Activated CD8-positive, alpha-beta memory T cell treated with anti-CD3 and anti-CD28 coated beads, Interleukin-2, amount 50 U/mL, for 1 hour (primary cell): ENCODE measurements at regions not wholly inside any gene's neighbourhood (a gene's known extent, or its start where the extent isn't known, plus 50 kb on each side); places are given as distances from the start of the nearest gene placed in this dataset.
A peak's percentile ranks its signal among the peaks of the same experiment; 100 is the strongest.

Experiments
- DNase-seq: peaks from one replicate; pipeline ENCODE4 v3.0.0-alpha.2; 2020; ENCODE audit errors: extremely low read depth

DNA sequence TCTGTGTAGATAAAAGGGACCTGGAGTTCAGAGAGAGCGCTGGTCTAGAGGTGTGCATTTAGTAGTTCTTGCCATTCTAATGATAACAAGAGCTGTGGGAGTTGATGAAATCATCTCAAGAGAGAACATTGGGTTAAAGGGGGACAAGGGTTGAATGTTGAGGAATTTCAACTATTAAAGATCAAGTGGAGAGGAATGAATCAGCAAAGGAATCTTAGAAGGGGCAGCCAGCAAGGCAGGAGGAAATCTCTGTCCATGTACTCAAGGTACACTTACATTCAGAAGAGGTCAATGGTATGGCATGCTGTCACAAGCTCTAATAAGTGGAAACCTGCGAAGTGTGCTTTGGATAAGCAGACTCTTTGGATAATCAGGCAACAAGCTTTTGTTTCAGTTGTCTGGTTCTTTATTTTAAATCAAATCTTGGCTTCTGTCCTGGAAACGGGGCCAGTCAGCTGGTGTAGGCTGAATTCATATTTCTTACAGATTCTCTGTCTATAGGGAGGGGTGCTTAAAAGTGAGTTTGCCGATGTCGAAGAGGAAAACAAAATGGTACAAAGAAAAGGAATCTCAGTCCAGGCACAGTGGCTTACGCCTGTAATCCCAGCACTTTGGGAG lies 320.5 kb upstream of the CD180 start:
- DNase-seq, result no peak

DNA sequence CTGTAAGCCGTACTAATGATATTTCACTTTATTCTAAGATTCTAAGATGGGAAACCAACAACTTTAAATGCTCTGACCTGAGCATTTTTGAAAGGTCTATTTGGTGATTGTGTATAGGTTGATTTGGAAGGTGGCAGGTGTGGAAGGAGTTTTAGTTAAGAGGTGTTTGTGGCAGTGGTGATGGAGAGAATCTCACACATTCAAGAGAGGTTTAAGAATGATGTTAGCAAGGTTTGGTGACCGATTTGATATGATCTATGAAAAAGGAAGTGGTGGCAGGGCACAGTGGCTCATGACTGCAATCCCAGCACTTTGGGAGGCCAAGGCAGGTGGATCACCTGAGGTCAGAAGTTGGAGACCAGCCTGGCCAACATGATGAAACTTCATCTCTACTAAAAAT lies 319.2 kb upstream of the CD180 start:
- DNase-seq, result no peak

DNA sequence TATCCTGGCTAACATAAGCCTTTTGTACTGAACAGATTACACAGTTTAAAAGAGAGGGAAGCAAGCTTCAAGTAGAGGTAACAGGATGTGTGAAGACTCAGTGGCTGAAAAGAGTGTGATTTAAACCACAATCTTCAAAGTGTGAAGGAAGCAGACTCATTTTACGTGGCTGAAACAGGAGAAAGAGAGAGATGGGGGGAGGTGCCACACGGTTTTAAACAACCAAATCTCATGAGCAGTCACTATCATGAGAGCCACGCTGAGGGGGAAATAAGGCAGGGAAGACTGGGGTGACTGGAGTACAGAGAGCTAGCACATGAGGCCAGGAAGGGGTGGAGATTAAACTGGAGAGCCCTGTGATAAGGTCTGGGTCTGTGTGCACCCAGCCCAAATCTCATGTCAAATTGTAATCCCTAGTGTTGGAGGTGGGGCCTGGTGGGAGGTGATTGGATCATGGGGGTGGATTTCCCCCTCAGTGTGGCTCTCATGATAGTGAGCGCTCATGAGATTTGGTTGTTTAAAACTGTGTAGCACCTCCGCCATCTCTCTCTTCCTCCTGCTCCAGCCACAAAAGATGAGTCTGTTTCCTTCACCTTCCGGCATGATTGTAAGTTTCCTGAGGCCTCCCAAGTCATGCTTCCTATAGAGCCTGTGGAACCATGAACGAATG lies 318.6 kb upstream of the CD180 start:
- peak; percentile 12 for DNase-seq

DNA sequence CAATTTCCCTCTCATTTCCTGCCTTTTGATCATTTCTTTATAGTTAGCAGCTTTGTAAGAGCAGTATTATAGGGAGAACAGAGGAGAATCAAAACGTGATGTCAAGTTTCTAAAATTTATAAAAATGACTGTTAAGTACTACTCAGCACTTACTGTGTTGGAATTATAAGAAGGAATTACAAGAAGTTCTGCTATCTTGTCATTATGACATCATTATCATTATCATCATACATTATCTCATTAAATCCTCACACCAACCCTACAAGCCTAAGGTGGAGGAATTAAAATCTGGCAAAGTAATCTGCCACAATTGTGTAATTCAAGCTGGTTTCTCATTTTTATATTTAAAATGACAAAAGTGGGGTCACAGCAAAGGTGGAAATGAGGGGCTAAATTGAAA lies 316.2 kb upstream of the CD180 start:
- no peak for DNase-seq

GRCh38 chr5:67511911-67512310 lies 315.3 kb upstream of the CD180 start:
- DNase-seq, result no peak

GRCh38 chr5:67510204-67510603 lies 313.6 kb upstream of the CD180 start:
- DNase-seq, result no peak

DNA sequence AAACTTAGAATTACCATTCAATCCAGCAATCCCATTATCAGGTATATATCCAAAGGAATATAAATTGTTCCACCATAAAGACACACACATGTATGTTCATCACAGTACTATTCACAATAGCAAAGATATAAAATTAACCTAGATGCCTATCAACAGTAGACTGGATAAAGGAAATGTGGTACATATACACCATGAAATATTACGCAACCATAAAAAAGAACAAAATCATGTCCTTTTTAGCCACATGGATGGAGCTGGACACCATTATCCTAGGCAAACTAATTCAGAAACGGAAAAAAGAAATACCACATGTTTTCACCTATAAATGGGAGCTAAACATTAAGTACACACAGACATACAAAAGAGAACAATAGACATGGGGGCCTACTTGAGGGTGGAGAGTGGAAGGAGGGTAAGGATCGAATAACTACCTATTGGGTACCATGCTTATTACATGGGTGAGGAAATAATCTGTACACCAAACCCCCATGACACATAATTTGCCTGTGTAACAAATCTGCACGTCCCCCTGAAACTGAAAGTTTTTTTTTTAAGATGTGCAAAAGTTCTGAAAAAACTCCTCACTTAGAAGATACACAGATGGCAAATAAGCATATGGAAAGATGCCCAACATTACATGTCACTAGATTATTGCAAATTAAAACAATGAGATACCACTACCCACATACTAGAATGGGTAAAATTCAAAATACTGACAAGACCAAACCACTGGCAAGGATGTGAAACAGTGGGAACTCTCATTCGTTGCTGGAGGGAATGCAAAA lies 313.0 kb upstream of the CD180 start:
- DNase-seq, result no peak

DNA sequence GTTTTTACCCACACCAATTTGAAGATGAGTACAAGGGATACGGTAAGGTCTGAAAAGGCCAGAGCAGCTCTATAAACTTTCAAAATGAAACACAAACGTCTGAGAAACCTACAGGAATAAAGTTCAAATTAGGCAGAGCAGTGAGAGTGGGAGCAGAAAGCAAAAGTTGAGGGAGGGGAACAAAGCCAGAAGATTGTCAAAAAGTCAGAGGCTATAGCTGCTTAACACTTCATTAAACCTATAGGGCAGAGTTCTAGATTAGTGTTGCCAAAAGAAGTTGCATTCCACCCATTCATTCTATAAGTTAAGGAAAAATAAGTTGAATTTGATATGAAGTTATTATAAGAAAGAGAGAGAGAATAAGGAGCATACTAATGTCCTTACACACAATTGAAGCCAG lies 309.6 kb upstream of the CD180 start:
- no peak for DNase-seq

GRCh38 chr5:67502951-67503350 lies 306.4 kb upstream of the CD180 start:
- DNase-seq, result no peak

GRCh38 chr5:67496051-67496450 lies 299.5 kb upstream of the CD180 start:
- no peak for DNase-seq

GRCh38 chr5:67495072-67495471 lies 298.5 kb upstream of the CD180 start:
- DNase-seq, result no peak

GRCh38 chr5:67494186-67494855 lies 297.7 kb upstream of the CD180 start:
- DNase-seq, result no peak

DNA sequence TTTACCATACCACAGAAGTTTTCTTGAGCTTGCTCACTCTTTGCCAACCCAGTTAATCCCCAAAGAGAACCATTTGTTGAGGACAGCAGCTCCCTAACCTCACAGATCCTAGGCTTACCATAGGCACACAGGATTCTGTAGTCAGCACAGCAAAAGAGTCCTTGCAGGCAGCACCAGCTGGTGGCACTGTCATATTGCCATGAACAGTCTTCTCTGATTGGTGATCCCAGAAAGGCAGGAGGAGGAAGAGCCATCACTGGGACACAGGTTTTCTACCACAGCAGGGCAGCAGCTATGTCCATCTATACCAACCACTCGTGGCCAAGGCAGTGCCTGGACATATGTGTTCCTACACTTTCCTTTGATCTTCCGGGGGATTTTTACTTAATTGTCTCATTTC lies 297.1 kb upstream of the CD180 start:
- DNase-seq, result no peak

GRCh38 chr5:67490543-67491321 lies 294.1 kb upstream of the CD180 start:
- no peak for DNase-seq

GRCh38 chr5:67488885-67489284 lies 292.3 kb upstream of the CD180 start:
- no peak for DNase-seq

DNA sequence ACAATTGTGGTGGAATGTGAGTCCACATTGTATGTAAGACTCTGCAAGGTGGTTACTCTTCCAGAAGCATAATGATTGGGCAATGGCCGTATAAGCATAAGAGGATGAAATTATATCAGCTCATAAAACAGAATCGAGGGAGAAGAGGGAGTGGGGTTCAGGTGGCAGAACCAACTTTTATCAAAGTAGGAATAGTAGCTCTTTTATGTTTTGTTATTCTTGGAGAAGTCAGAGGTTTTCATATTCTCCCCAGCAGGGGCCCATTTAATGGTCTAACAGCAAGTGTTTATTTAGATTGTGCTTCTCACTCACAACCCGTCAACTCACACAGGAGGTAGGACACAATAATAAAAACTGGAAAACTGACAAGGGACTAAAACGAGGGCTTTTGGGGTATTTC lies 291.3 kb upstream of the CD180 start:
- no peak for DNase-seq

DNA sequence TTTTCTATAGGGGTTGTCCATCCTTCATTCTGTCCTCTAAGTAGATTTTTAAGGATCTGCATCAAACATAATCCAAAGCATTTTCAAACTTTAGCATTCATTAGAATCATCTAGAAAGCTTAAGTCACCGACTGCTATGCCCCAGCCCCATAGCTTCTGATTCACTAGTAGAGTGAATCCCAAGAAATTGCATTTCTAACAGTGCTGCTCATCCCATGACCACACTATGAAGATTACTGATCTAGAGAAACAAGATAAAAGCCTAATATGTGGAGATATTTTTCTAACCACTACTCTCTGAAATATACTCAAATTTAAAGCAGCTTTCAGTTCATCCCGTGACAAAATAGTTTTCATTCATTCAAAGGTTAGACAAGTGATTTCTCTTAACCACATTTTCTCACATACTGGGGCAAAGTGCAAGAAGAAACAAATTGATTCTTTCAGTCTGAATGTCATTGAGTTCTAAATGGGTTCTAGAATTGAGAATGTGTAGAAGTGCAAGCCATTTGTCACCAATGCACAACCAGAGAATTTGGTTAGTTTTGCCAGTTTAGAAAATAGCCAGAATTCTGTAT lies 286.9 kb upstream of the CD180 start:
- DNase-seq, result no peak

GRCh38 chr5:67481362-67481761 lies 284.8 kb upstream of the CD180 start:
- DNase-seq, result no peak

- DNase-seq, result no peak
Measured at GRCh38 chr5:67478337-67478736, 281.7 kb upstream of the CD180 start.

DNA sequence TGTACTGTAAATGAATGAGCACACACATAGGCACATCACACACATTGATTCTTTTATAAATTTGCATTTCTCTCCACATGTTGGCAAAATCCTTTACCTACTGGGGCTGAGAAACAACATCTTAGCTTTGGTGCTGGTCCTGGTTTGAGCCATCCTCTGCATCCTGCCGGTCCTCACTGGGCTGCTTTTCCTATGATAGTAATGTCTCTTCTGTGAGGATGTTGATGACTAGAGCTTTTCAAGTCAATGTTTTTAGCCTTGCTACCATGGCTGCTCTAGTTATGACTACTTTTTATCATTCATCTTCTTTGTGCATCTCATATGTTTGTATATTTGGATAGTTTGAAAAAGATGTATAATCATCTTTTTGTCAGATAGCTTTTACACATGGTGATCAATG lies 280.4 kb upstream of the CD180 start:
- DNase-seq, result no peak

- DNase-seq, result no peak
Measured at GRCh38 chr5:67476531-67476930, 279.9 kb upstream of the CD180 start.
